ENCODE measurements at regions not wholly inside any gene's neighbourhood (a gene's known extent, or its start where the extent isn't known, plus 50 kb on each side); places are given as distances from the start of the nearest gene placed in this dataset.

DNA sequence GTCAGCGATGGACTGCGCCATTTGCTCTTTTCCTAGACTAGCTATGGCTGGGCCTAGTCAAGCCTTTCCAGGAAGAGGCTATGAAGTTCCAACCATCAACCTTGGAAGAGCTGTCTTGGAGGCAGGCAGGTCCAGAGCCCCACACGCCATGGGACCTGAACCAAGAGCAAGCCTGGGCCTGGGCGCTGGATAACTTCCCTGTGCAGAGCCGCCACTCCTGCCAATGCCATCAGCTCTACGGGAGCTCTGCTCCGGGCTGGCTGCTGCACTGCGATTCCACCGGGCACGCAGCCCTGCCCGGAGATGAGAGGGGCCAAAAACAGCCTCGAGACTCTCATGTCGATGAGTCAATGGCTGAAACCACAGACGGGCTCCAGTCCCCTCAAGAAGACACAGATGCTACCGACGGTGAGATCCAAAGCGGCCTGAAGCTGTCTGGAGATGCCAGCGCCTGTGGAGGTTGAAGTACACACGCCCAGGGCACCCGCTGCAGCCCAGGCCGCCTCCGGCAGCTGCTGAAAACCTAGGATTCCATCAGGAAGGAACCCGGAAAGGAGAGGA, 103.7 kb upstream of the SELENOP start (continued):
- TF ChIP-seq RAD21 (IDR thresholded peaks at IDR 0.05 in 1 of 2, conservative IDR thresholded peaks at IDR 0.05 in 1 of 2; ENCODE audit: low read depth in 2 of 2, low read length in 2 of 2) = no peak
